K562 (cell line): ENCODE measurements at regions not wholly inside any gene's neighbourhood (a gene's known extent, or its start where the extent isn't known, plus 50 kb on each side); places are given as distances from the start of the nearest gene placed in this dataset.

ENCODE experiments used
- ATAC-seq: fragments of 200-7000 bp; cut with Tn5 transposase; 3 replicates; pipeline ENCODE4 v1.9.1; 2020; ENCODE audit warnings: moderate library complexity
- BruUV-seq: library from RNA; stranded (reverse); fragments of 400-500 nt; replicated peaks from 2 replicates; lab custom pipeline; 2021; lab: Mats Ljungman, UMichigan
- CTCF ChIA-PET: fragments of 300-600 bp; formaldehyde crosslinking; extraction: SDS; loops from one replicate; lab custom pipeline; 2021; ENCODE audit warnings: low intra/inter-chr PET ratio; lab: Yijun Ruan, JAX
- POLR2A ChIA-PET: fragments of 300-600, 350-650 bp; sonication (Branson Sonifier 250); formaldehyde crosslinking; extraction: SDS; loops from one replicate; lab custom pipeline; 2021; ENCODE audit warnings: antibody characterized with exemption, inconsistent platforms; lab: Yijun Ruan, JAX
- DNase-seq, 4 experiments: peaks; one replicate each; pipeline versions ENCODE4 v3.0.0 to v3.0.0-alpha.2; 2011 to 2018; ENCODE audit warnings: low spot score in 3 of 4, mixed read lengths in 3 of 4; ENCODE audit errors: extremely low read depth in 1 of 4
- FAIRE-seq: peaks from 2 replicates; lab custom pipeline; 2011; peaks lifted over from hg19 to GRCh38; lab: Jason Lieb, UNC
- H2AFZ ChIP-seq: 2 replicates; pipeline ENCODE4 v1.6.0; 2011; ENCODE audit warnings: low read depth, low read length, control low read depth, inconsistent platforms
- H3K27ac ChIP-seq: fragments of 200-600 bp; 3 replicates; pipeline ENCODE4 v1.8.0; 2011; ENCODE audit warnings: low read depth, mild to moderate bottlenecking, control low read depth, inconsistent platforms, low read length, moderate library complexity, mixed read lengths; ENCODE audit errors: extremely low read depth
- H3K27me3 ChIP-seq, 2 experiments: fragments of 300-600 bp in 1 of 2; 2 replicates in 1 of 2; 3 replicates in 1 of 2; pipeline versions ENCODE4 v1.6.0 to v1.8.0; 2011; ENCODE audit warnings: inconsistent platforms in 2 of 2, low read length in 2 of 2, mild to moderate bottlenecking in 1 of 2, mixed read lengths in 1 of 2, moderate library complexity in 1 of 2; ENCODE audit not compliant: control insufficient read depth in 2 of 2, insufficient read depth in 2 of 2
- H3K36me3 ChIP-seq: fragments of 300-600 bp; 3 replicates; pipeline ENCODE4 v1.8.0; 2011; ENCODE audit warnings: mild to moderate bottlenecking, low read length, inconsistent platforms; ENCODE audit not compliant: control insufficient read depth, insufficient read depth
- H3K4me1 ChIP-seq, 2 experiments: fragments of 200-600 bp in 1 of 2; replicated peaks in 1 of 2; 2 replicates in 1 of 2; 3 replicates in 1 of 2; pipeline versions ENCODE4 v1.5.1 to v1.8.0; 2011; ENCODE audit warnings: inconsistent platforms in 2 of 2, low read length in 2 of 2, mild to moderate bottlenecking in 1 of 2, mixed read lengths in 1 of 2, moderate library complexity in 1 of 2; ENCODE audit not compliant: control insufficient read depth in 2 of 2, insufficient read depth in 2 of 2
- H3K4me2 ChIP-seq: 2 replicates; pipeline ENCODE4 v1.6.1; 2011; ENCODE audit warnings: low read length, control low read depth, inconsistent platforms, mixed read lengths; ENCODE audit not compliant: insufficient read depth
- H3K4me3 ChIP-seq: fragments of 200-600 bp; sonication (generic), shearing (Covaris generic); 2 replicates; pipeline ENCODE4 v1.5.1; 2016; ENCODE audit warnings: control low read depth, inconsistent platforms
- H3K79me2 ChIP-seq: fragments of 200-600 bp; 3 replicates; pipeline ENCODE4 v1.8.0; 2011; ENCODE audit warnings: low read length, inconsistent platforms; ENCODE audit not compliant: control insufficient read depth, insufficient read depth
- H3K9ac ChIP-seq, 2 experiments: 2 replicates each; pipeline versions ENCODE4 v1.6.0 to v1.6.1; 2011; ENCODE audit warnings: low read depth in 2 of 2, low read length in 2 of 2, control low read depth in 1 of 2, inconsistent platforms in 1 of 2, mild to moderate bottlenecking in 1 of 2, mixed read lengths in 1 of 2; ENCODE audit not compliant: insufficient read depth in 1 of 2
- H3K9me1 ChIP-seq: one replicate; pipeline ENCODE4 v1.6.0; 2011; ENCODE audit warnings: inconsistent platforms, mild to moderate bottlenecking, low read length, moderate library complexity; ENCODE audit not compliant: control insufficient read depth, insufficient read depth
- H3K9me3 ChIP-seq: replicated peaks from 2 replicates; pipeline ENCODE4 v1.5.1; 2011; ENCODE audit warnings: low read depth, low read length, inconsistent platforms; ENCODE audit not compliant: control insufficient read depth, insufficient read depth
- H4K20me1 ChIP-seq: replicated peaks from 2 replicates; pipeline ENCODE4 v1.6.1; 2011; ENCODE audit warnings: low read length, inconsistent platforms, mixed read lengths; ENCODE audit not compliant: control insufficient read depth, insufficient read depth
- HNRNPL ChIP-seq: fragments of 200-400 bp; formaldehyde crosslinking; IDR thresholded peaks from 2 replicates; pipeline ENCODE4 v1.6.1; 2017; ENCODE audit warnings: low read depth, mild to moderate bottlenecking, low read length
- ZNF165 ChIP-seq: fragments of 250-450 bp; sonication (Bioruptor Pico); IDR thresholded peaks from 2 replicates; pipeline ENCODE4 v1.4.0; 2020; ENCODE audit warnings: borderline replicate concordance
- WGBS: fragments of 100-300 bp; shearing (Covaris generic); methylation state at CpG from one replicate; pipeline ENCODE4 v1.1.6; 2016; ENCODE audit warnings: low coverage, mixed read lengths; ENCODE audit not compliant: insufficient coverage; ENCODE audit errors: missing lambda C conversion rate; 5-methylcytosine and 5-hydroxymethylcytosine counted together
- in situ Hi-C: fragments of 300-500 bp; cut with MboI; formaldehyde crosslinking; loops from 4 replicates; pipeline ENCODE4 v1.15.0; 2018; ENCODE audit warnings: inconsistent platforms, mixed read lengths
- intact Hi-C: fragments of 100-400 bp; cut with micrococcal nuclease; formaldehyde crosslinking; loops from 2 replicates; pipeline ENCODE4 v1.14.2; 2022
- TF ChIP-seq, protein P1 (sequence below): fragments of 450-650 bp; IDR thresholded peaks from 2 replicates; pipeline ENCODE4 v1.7.1; 2018; ENCODE audit warnings: mild to moderate bottlenecking, low read depth; ENCODE audit not compliant: partially characterized antibody

DNA sequence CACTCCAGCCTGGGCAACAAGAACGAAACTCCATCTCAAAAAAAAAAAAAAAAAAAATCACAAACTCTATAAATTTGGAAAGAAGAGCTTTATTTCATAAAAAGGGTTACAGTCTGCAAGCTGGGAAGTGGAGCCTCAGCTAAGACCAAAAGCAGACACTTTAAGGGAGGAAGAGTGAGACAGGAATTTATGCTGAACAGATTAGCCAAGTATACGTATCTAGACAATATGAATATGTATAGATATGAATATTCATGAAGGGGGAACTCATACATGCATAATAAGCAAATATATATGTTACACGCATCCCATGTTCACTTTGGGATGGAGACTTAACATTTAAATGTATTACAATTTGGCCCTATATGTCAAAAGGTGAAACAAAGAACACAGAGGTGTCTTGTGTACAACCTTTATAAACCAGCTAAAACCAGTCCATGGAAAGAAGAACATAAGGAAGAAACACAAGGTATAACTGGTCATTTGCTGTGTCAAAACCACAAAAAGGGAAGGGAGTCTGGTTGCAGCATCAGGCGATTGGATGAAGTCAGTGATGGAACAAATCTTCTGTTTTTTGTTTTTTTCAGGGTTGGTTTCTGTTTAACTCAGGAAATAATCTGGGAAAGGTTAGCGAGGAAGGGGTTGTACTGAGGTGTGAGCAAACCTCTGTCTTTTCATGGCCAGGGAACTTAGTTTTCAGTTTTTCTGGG is 130.0 kb upstream of the MAOA start:
- BruUV-seq: no TSS peak
- H3K9me1 ChIP-seq: no peaks in the 10 kb centered on the region
- H2AFZ ChIP-seq: no peak overlapping the region
- no peak for FAIRE-seq
- H4K20me1 ChIP-seq: no peaks in the 10 kb centered on the region
- DNase-seq: no peak
- H3K9me3 ChIP-seq: no peaks in the 10 kb centered on the region
- ATAC-seq: no peak
- H3K4me1 ChIP-seq: no peaks in the 10 kb centered on the region
- 7% methylated on average over 4 of the region's 5 CpGs for WGBS
- no peak overlapping the region for H3K9ac ChIP-seq
- POLR2A ChIA-PET: no interaction called here
- no peaks in the 10 kb centered on the region for H3K27me3 ChIP-seq
- H3K79me2 ChIP-seq: no peaks in the 10 kb centered on the region
- intact Hi-C loops: no loop called here
- no peaks in the 10 kb centered on the region for H3K36me3 ChIP-seq
- H3K4me2 ChIP-seq: no peak overlapping the region
- TF ChIP-seq, protein P1, sequence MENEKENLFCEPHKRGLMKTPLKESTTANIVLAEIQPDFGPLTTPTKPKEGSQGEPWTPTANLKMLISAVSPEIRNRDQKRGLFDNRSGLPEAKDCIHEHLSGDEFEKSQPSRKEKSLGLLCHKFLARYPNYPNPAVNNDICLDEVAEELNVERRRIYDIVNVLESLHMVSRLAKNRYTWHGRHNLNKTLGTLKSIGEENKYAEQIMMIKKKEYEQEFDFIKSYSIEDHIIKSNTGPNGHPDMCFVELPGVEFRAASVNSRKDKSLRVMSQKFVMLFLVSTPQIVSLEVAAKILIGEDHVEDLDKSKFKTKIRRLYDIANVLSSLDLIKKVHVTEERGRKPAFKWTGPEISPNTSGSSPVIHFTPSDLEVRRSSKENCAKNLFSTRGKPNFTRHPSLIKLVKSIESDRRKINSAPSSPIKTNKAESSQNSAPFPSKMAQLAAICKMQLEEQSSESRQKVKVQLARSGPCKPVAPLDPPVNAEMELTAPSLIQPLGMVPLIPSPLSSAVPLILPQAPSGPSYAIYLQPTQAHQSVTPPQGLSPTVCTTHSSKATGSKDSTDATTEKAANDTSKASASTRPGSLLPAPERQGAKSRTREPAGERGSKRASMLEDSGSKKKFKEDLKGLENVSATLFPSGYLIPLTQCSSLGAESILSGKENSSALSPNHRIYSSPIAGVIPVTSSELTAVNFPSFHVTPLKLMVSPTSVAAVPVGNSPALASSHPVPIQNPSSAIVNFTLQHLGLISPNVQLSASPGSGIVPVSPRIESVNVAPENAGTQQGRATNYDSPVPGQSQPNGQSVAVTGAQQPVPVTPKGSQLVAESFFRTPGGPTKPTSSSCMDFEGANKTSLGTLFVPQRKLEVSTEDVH: no peak
- TF ChIP-seq ZNF165: no peak
- no peak for TF ChIP-seq HNRNPL
- in situ Hi-C loops: no loop called here
- H3K4me3 ChIP-seq: no peak overlapping the region
- CTCF ChIA-PET: no interaction called here
- H3K27ac ChIP-seq: no peak overlapping the region
